Transverse colon (tissue), 4 donors: ENCODE measurements at regions not wholly inside any gene's neighbourhood (a gene's known extent, or its start where the extent isn't known, plus 50 kb on each side); places are given as distances from the start of the nearest gene placed in this dataset.

Experiments used
- CTCF ChIP-seq, 5 experiments: fragments of 200-600 bp in 3 of 5; fragments of 450-650 bp in 2 of 5; sonication (generic) in 3 of 5; IDR thresholded peaks; 1 replicate in 2 of 5; 2 replicates in 3 of 5; pipeline ENCODE4 v1.5.1; 2016 to 2017; ENCODE audit warnings: antibody characterized with exemption in 5 of 5, inconsistent platforms in 3 of 5, mild to moderate bottlenecking in 2 of 5, moderate library complexity in 1 of 5
- POLR2AphosphoS5 ChIP-seq, 3 donors: sonication (generic); formaldehyde crosslinking; IDR thresholded peaks; one replicate each; pipeline ENCODE4 v1.6.1; 2016; ENCODE audit warnings: antibody characterized with exemption in 3 of 3

- TF ChIP-seq CTCF (IDR thresholded peaks at IDR 0.05) (no peak), POLR2AphosphoS5 (IDR thresholded peaks at IDR 0.05) (no peak)
These were observed 92.2 kb upstream of the IL33 start for GRCh38 chr9:6123416-6123815.
